ENCODE measurements at regions not wholly inside any gene's neighbourhood (a gene's known extent, or its start where the extent isn't known, plus 50 kb on each side); places are given as distances from the start of the nearest gene placed in this dataset.
"Not testable (repeated sequence)": the region's sequence is repeated elsewhere in the genome, so short reads cannot be mapped to it uniquely, and the experiment has no call there.

DNA sequence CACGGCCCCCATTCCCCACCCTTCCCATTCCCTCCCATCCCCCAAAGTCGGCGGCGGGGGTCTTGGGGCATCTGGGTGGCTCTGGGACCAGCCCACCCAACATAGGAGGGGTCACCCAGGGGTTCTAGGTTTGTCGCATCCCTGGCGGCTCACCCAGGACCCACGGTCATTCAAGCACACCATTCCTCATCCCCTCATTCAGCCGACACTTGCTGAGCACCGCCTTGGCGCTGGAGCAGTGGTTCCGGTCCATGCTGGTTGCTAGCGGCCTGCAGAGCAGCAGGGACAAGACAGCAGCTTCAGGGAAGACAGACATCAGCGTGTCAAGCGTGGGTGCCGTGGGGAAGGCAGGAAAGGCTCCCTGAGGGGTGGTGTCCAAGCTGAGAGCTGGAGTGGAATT lies 50.5 kb upstream of the OTOS start:
- no peak for DNase-seq (ENCODE audit: low spot score)

DNA sequence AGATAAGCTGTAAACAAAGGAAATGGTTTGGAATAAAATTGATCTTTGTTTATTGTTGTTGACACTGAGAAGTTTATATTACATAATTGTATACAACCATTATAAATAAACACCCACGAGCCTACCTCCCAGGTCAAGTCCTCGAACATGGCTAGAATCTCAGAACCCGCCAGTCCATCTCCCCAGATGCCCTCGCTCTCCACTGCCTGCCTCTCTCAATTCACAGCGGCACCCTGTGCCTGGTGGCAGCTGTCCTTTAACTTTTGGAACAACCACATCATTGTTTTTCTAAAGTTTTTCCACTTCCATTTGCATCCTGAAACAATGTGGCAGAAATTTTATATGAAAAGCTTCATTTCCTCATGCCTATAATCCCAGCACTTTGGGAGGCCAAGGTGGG lies 52.2 kb upstream of the OTOS start:
- DNase-seq (ENCODE audit: low spot score), result no peak

DNA sequence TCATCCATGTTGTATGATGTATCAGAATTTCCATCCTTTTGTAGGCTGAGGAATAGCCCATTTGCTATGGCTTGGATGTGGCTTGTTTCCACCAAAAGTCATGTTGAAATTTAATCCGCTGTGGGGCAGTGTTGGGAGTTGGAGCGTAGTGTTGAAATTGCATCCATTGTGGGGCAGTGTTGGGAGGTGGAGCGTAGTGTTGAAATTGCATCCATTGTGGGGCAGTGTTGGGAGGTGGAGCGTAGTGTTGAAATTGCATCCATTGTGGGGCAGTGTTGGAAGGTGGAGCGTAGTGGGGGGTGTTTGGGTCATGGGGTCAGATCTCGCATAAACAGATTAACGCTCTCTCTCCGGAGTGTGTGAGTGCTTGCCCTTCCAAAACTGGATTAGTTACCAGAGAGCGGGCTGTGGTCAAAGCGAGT lies 53.9 kb upstream of the OTOS start:
- DNase-seq (ENCODE audit: low spot score), result not testable (repeated sequence)

DNA sequence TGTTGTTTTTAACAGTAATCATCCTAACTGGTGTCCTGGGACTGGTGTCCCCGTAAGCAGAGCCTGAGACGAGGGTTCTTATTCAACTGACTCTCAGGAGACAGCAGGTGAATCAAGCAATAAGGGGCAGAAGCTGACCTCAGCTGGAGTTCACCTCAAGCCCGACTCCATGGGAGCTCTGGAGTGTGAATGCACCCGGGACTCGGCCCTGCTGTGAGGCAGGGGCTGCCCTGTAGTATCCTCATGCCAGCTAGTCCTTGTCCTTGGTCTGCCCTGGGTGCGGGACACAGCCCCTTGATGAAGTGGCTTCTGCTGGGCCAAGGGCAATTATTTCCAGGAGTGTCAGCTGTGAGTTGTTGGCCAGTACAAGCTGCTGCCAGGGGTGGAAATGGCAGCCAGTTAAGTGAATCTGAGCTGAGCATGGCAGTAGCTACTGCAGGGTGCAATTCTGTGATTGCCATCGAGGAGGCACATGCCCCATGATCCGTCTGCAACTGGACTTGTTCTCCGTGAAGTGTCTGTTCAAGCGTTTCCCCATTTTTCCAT lies 54.9 kb upstream of the OTOS start:
- DNase-seq (ENCODE audit: low spot score), result no peak

DNA sequence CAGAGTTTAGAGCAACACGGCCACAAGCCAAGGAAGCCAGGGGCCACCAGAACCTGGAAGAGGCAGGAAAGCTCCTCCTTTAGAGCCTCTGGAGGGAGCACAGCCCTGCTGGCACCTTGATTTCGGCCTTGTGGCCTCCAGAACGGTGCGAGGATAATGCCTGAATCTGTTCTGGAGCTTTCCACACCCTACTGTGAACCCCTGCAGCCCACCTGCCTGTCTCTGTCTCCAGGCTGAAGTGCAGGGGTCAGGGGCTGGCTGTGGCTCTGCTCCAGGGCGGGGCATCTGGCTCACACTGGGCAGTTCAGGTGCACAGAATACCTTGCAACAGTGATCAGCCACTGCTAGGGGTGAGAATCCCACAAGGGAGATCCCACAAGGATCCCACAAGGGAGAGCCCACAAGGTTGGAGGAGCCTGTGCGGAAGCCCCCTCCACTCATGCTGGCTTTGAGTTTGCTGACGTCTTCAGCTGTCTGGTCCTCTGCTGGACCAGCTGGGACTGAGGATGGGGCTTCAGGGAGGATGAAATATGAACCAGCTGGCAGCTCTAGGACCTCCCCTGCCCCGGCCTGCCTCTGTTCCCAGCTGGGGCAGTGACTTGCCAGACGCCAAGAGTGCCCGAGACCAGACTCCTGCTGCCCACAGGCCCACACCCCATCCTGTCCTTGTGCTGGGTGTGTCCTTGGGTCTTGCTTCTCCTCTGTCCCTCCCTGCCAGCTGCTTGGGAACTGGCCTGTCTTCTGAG lies 56.4 kb upstream of the OTOS start:
- DNase-seq (ENCODE audit: low spot score), result no peak

DNA sequence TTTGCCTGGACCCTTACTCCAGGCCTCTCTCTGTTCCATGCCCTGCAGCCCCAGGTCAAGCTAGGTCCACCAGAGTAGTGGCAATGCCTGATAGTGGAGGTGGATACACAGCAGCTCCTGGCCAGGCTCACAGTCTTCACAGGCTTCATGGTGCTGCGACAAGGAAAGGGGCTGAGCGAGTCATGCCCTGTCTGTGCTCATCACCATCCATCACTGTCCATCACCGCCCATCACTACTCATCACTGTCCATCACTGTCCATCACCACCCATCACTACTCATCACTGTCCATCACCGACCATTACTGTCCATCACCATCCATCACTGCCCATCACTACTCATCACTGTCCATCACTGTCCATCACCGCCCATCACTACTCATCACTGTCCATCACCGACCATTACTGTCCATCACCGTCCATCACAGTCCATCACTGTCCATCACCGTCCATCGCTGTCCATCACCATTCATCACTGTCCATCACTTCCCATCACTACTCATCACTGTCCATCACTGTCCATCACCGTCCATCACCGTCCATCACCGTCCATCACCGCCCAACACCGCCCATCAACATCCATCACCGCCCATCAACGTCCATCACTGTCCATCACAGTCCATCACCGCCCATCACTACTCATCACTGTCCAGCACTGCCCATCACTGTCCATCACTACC lies 57.1 kb upstream of the OTOS start:
- DNase-seq (ENCODE audit: low spot score), result no peak

DNA sequence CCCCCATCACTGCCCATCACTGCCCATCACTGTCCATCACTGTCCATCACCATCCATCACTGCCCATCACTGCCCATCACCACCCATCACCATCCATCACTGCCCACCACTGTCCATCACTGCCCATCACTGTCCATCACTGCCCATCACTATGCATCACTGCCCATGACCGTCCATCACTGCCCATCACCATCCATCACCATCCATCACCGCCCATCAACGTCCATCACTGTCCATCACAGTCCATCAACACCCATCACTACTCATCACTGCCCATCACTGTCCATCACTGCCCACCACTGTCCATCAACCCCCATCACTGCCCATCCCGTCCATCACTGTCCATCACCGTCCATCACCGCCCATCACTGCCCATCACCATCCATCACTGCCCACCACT lies 57.8 kb upstream of the OTOS start:
- DNase-seq (ENCODE audit: low spot score), result no peak

DNA sequence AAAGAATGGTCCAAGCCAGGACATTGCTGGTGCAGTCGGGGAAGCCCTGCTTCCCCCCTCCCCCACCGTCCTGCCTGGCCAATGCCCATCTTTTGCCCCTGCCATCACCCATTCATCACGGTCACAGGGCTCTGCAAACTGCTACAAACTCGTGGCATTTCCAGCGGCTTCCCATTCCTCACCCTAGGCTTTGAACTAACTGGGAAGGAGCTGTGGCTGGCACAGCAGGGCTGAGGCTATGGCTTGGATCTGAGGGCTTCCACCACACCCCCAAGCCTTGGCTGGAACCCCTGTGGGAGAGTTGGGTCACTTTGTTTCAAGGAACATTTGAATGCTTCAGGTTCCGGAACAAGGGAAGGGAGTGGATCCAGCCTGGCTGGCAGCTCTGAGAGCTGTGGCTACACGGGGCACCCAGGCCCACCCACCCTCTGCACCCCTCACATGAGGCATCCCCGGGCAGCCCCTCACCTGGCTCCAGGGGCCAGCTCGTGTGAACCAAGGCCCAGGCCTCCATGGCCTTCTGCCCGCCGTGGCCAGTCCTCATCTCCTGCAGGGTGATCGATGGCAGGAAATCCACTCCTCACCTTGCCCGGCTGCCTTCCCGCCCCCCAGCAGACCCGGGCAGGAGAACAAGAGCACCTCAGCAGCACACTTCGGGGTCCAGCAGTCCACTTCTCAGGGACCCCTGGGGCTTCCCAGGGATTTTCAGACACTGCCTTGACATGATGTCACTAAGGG lies 58.8 kb upstream of the OTOS start:
- DNase-seq (ENCODE audit: low spot score), result no peak

DNA sequence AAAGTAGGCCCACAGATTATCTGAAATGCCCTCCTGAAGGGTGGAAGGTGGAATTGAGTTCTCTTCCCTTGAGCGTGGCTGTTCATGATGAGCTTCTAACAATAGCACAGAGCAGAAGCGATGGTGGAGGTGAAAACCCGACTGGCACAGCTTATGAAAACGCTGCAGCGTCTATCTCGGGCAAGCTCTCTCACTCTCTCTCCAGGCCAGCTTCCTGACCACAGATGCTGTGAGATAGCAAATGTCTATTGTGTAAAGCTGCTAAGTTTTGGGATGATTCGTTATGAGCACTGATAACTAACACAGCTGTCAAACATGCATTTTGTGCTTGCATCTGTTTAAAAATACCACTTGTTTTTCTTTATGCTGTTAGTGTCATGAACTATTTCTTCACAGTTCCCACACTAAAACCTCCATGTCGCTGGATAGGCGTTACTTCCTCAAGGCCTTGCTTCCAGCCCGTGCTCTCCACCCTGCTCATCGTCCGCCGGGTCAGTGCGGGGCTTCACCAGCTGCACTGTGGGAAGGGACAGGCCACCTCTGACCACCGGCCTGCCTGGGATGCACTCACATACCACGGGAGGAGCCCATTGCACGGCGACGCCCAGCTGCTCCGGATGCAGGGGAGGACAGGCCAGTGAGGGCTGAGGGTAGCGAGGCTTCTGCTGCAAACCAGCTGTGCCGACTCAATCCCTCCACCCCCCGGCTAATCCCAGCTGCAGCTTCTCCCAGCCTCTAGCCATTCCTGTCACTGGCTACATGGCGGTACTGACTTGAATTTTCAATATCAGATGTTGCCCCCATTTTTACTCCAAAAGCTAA lies 60.0 kb upstream of the OTOS start:
- DNase-seq (ENCODE audit: low spot score), result no peak

DNA sequence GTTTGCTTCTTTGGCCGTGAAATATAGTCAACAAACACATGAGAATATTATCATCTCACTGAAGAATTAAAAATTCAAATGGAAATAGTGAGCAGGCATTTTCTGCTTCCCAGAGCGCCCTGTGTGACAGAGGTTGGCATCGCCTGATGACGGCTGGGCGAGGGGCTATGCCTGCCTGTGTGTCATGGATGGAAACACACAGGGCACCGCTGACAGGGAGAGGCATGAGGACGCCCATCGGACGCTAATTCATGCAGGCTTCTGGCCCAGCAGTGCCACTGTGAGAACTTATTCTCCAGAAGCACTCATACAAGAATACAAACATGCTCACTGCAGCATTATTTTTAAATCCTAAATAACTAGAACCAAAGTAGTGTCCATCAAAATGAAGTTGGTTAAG lies 61.4 kb upstream of the OTOS start:
- no peak for DNase-seq (ENCODE audit: low spot score)

DNA sequence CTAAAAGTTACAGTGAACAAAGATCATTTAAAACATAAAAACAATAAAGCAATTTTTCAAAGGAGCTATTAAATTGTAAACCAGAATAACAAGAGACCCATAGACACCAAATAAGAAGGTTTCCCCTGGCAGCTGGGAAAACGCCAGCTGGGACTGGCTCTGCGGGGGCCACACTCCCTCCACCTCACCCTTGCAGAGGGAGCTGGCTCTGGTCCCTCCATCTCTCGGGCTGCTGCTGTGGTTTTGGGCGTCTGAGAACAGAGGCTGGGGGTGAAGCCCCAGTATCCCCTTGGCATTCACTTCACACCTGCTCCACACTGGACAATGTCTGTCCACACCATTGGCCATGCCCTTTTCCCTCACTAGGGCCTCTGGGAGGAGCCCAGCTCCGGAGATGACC lies 62.1 kb upstream of the OTOS start:
- DNase-seq (ENCODE audit: low spot score), result no peak

DNA sequence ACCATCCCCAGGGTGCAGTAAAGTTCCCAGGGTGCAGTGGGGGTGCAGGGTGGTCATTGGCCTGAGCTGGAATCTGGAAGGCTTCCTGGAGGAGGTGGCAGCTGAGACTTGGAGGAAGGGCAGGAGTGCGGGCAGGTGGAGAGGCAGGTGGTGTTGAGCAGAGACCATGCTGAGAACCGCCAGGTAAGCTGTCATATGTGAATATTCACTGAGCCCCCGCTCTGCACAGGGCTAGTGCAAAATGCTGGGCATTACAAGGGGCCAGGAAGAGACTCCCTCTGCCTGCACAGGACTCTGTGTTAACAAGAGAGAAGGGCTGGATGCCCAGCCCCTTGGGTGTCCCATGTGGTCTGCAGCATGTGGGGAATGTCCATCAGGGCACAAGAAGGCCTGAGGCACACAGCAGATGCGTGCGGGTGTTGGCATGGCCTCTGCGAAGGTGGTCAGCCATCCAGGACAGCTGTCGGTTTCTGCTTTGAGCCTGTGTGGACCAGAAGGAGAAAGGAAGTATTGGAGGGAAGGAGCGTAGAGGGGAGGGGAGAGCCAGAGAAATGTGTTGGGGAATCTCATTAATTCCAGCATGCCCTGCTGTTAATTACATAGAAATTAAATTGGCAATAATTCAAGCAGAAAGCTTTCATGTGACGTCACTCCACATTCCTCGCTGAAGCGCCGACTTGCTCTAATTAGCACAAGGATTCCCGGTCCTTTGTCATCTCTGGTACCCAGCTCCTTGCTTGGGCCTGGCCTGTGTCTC lies 62.8 kb upstream of the OTOS start:
- no peak for DNase-seq (ENCODE audit: low spot score)

DNA sequence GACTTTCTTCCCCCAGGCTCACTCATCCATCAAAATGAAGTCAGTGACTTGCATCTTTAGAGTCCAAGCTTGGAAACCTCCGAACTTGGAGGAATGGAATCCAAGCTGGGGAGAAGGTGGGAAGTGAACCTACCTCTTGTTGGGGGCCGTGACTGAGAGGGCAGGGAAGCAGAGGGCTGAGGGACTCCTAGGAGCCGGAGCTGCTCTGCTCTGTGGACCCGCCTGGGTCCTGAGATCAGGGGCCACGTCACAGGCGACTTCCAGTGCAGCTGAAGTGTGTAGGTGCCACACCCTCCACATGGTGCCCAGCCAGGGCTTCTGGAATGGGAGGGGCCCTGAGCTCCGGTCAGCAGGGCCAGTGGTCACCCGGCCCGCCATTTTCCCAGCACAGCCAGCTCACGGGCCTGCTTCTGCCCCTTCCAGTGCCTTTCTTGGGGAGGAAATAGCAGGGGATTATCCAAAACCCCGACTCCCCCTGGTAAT lies 63.4 kb upstream of the OTOS start:
- DNase-seq (ENCODE audit: low spot score), result no peak

DNA sequence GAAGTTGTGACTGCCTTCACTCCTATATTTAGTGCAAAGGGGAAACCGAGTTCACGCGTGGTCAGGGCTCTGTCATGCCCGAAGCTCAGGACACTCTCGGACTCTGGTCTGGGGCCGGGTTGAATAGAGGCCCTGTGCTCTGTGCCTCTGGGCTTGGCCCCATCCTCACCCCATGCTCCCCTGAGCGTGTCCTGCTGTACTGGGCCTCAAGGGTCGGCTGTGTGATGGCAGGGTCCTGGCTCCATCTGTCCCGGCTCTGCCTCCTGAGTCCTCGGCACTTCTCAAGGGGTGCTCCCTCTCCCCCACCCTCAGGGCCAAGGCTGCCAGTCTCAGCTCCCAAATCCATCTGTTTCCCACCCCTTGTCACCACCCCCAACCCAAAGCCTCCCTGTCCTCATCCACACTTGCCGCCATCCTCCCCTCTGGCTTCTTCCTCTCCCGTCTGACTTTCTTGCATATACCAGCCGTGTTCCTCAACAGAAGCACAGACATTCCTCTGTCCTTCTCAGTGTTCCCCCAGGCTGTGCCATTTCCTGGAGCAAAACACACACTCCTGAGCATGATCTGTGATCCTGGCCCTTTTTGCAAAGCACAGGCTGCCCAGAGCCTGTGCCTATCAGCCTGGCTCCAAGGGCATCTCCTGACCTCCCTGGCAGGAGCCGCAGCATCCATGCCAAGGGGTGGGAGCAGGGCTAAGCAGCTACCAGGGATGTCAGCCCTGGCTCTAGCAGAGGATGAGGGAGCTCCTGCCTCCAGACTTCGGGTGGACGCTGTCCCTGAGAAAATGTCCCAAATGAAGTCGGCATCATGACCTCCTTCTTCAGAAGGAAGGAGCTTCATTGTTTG lies 64.2 kb upstream of the OTOS start:
- no peak for DNase-seq (ENCODE audit: low spot score)

DNA sequence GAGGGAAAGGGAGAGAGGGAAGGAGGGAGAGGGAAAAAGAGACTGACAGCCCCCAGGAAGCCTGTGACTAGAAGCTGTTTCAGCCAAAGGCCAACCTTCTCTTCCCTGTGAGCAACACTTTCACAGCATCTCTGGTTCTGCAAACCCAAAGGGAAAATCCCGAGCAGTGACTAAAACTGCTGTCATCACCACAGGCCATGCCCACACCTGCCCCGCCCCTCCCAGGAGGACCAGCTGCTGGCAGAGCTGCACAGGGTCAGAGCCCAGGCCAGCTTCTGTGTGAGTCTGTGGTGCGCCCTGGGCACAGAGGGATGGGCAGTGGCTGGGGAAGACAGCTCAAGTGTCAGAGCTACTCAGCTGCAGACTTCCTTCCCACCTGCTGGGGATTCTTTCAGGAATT lies 64.9 kb upstream of the OTOS start:
- no peak for DNase-seq (ENCODE audit: low spot score)

DNA sequence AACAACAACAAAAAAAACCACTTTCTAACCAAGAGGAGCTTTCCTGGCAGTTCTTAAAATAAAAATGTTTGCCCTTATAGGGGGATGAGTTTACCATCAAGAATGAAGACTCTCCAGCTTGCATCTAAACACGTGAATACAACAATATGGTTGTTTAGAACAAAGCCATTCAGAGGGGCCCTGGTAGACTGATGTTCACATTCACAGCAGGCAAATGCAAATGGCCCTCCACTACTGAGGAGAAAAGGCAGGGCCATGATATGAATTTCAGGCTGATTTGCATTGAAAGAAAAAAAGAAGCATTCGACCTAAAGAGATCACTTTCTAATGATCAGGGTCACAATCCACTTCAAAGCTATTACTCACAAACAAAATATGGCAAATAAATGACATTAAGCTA lies 65.3 kb upstream of the OTOS start:
- no peak for DNase-seq (ENCODE audit: low spot score)

DNA sequence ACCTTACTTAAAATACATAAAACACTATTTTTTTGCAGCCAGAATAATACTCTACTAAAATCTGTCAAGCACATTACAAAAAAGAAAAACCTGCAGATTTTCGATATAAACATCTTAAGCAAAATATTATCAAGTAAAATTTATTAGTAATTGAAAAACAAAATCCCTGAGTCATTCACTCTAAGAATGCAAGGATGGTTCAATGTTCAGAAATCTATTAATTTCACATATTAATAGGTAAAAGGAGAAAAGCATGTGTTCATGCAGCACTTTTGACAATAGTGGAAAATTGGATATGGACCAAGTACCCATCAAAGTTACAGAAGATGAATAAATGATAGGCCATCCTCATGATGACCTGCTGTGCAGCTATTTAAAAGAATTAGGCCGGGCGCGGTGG lies 66.2 kb upstream of the OTOS start:
- DNase-seq (ENCODE audit: low spot score), result no peak

DNA sequence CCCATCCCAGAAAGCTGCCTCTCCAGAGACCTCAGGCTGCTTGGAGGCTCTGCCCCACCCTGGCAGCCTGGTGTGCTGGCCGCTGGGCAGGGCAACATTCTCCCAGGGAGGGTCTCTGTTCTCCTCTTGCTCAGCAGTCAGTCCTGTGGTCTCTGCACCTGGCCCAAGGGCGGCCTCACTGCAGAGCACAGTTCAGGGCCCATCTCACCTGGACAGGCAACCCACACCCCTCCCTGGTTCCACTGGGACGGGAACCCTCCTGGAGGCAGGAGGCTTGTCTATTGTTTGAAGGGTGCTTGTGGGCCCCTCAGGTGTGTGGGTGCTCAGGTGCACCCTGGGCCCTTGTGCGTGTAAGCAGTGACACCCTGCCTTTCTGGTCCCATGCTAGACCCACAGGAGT lies 67.2 kb upstream of the OTOS start:
- DNase-seq (ENCODE audit: low spot score), result no peak

DNA sequence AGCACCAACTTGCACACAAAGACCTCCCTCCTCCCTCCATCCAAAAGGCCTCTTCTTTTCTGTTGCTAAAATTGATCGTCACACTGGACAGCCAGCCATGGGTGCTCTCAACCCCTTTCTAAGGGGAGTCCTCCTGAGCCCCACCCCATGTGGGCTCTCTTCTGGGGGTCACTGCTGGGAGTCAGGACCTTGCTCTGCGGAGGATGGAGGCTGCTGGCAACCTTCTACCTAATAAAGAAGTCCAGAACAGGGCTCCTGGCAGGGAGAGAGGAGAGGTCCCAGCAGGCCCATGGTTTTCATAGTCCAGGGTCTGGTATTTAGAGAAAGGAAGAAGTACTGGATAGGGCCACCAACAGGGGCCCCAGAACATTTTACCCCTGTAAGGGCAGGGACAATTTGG lies 67.6 kb upstream of the OTOS start:
- no peak for DNase-seq (ENCODE audit: low spot score)

DNA sequence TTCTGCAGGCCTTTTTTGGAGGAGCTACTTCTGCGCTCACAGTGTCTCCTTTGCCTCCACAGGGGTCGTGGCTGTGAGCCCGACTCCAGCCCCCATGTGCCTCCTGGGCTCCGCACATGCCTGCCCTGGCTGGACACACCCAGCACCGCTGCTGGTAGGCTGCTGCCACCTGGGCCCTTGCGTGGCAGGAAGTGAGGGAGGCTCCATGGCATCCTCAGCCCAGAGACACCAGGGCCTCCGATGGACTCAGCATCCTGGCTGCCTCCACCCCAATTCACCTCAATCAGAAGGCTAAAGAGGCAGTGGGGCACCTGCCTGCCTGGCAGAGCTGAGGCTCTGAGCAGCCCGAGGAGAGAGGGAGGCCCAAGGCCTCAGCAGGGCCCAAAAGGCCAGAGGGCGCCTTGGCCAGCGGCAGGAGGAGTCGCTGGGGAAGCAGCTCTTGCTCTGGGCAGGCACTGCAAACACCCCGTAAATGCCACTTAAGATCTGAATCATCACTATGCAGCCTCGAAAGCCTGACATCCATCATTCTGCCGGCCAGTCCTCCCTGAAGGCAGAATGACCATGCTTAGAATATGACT lies 68.3 kb upstream of the OTOS start:
- no peak for DNase-seq (ENCODE audit: low spot score)
